Type B pancreatic cell (in vitro differentiated cells): ENCODE measurements at regions not wholly inside any gene's neighbourhood (a gene's known extent, or its start where the extent isn't known, plus 50 kb on each side); places are given as distances from the start of the nearest gene placed in this dataset.

Experiments used
- DNase-seq: peaks from one replicate; pipeline ENCODE4 v3.0.0; 2021; ENCODE audit warnings: mixed read lengths; ENCODE audit not compliant: unreplicated experiment; ENCODE audit errors: extremely low spot score
- H3K27ac Mint-ChIP-seq: 2 replicates; pipeline ENCODE4 v1.8.0; 2021; ENCODE audit warnings: mild to moderate bottlenecking, mixed read lengths
- H3K27me3 Mint-ChIP-seq: 2 replicates; pipeline ENCODE4 v1.8.0; 2021; ENCODE audit warnings: mixed read lengths
- H3K36me3 Mint-ChIP-seq: 2 replicates; pipeline ENCODE4 v1.8.0; 2021; ENCODE audit warnings: mixed read lengths
- H3K4me1 Mint-ChIP-seq: one replicate; pipeline ENCODE4 v1.8.0; 2021; ENCODE audit warnings: mixed read lengths; ENCODE audit not compliant: unreplicated experiment
- H3K4me3 Mint-ChIP-seq: 2 replicates; pipeline ENCODE4 v1.8.0; 2021; ENCODE audit warnings: mild to moderate bottlenecking, mixed read lengths
- H3K9me3 Mint-ChIP-seq: 2 replicates; pipeline ENCODE4 v1.8.0; 2021; ENCODE audit warnings: mixed read lengths
- TF ChIP-seq, protein P1 (sequence below): fragments of 200-600 bp; sonication (generic); conservative IDR thresholded peaks from 2 replicates; pipeline ENCODE4 v1.5.0; 2021; ENCODE audit warnings: antibody characterized with exemption, mild to moderate bottlenecking

DNA sequence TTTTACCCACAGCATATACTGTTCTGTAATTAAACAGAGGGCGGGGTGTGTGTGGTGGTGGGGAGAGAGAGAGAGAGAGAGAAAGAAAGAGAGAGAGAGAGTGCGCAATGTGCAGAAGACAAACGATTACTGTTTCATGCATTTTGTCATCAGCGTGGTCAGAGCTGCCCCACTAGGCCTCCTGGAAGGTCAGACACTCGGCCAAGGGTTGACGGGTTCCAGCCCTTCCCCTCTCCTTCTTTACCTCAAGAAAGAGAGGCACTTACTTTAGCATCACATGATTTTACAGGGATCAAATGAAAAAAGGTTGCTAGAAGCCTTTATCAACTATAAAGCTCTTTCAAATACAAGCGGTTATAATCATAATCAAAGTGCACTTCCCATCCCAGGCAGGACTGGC, 269.2 kb upstream of the SORL1-AS1 start:
- Mint-ChIP-seq H3K9me3 (peaks cover 8% of the 10 kb centered on the region), H3K36me3 (peaks cover 9% of the 10 kb centered on the region), H3K27me3 (peaks cover 8% of the 10 kb centered on the region), H3K4me3 (peak overlapping the region; percentile 80), H3K27ac (peak overlapping the region; percentile 87), H3K4me1 (peaks cover 13% of the 10 kb centered on the region)
- no peak for DNase-seq
- TF ChIP-seq, protein P1, sequence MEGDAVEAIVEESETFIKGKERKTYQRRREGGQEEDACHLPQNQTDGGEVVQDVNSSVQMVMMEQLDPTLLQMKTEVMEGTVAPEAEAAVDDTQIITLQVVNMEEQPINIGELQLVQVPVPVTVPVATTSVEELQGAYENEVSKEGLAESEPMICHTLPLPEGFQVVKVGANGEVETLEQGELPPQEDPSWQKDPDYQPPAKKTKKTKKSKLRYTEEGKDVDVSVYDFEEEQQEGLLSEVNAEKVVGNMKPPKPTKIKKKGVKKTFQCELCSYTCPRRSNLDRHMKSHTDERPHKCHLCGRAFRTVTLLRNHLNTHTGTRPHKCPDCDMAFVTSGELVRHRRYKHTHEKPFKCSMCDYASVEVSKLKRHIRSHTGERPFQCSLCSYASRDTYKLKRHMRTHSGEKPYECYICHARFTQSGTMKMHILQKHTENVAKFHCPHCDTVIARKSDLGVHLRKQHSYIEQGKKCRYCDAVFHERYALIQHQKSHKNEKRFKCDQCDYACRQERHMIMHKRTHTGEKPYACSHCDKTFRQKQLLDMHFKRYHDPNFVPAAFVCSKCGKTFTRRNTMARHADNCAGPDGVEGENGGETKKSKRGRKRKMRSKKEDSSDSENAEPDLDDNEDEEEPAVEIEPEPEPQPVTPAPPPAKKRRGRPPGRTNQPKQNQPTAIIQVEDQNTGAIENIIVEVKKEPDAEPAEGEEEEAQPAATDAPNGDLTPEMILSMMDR: no peak

DNA sequence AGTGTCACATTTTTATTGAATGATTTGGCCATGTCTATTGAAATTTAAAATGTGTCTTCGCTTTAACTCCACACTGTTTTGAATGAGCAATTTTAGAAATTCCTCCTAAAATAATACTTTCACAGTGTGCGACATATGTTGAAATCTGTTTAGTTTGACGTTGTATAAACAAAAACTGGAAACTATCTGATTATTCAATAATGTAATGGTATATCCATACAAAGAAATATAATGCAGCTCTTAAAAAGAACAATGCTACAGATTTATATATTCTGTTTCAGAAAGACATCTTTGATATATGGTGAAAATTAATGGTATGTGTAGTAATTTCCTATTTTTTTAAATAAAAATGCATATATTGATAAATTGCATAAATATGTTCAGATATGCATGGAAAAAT, 268.7 kb upstream of the SORL1-AS1 start:
- peaks cover 9% of the 10 kb centered on the region for H3K36me3 Mint-ChIP-seq
- peaks cover 8% of the 10 kb centered on the region for H3K9me3 Mint-ChIP-seq
- H3K27me3 Mint-ChIP-seq: peaks cover 8% of the 10 kb centered on the region
- TF ChIP-seq, protein P1: no peak
- H3K27ac Mint-ChIP-seq: no peak overlapping the region
- no peak for DNase-seq
- H3K4me3 Mint-ChIP-seq: no peak overlapping the region
- H3K4me1 Mint-ChIP-seq: peaks cover 13% of the 10 kb centered on the region

DNA sequence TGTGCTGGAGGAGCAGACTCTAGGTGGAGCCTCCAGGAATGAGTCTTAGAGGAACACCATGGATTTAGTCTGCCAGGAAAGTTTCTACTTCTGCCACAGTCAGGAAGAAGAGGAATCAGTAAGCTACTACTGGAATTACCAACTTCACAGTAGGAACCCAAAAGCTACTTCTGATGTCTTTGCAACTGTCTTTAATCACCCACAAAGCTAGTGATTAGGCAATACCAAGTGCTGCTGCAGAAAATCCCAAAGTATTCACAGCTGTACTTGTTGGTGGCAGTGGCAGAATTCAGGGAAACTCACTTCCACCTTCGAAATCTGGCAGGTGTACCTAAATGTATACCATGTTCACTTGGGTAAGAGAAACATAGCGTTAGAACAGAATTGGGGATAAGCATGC, 264.5 kb upstream of the SORL1-AS1 start:
- H3K9me3 Mint-ChIP-seq: peaks cover 8% of the 10 kb centered on the region
- DNase-seq: no peak
- peaks cover 1% of the 10 kb centered on the region for H3K4me1 Mint-ChIP-seq
- TF ChIP-seq, protein P1: no peak
- peaks cover 6% of the 10 kb centered on the region for H3K36me3 Mint-ChIP-seq
- no peak overlapping the region for H3K4me3 Mint-ChIP-seq
- H3K27ac Mint-ChIP-seq: no peak overlapping the region
- peaks cover under 1% of the 10 kb centered on the region for H3K27me3 Mint-ChIP-seq

DNA sequence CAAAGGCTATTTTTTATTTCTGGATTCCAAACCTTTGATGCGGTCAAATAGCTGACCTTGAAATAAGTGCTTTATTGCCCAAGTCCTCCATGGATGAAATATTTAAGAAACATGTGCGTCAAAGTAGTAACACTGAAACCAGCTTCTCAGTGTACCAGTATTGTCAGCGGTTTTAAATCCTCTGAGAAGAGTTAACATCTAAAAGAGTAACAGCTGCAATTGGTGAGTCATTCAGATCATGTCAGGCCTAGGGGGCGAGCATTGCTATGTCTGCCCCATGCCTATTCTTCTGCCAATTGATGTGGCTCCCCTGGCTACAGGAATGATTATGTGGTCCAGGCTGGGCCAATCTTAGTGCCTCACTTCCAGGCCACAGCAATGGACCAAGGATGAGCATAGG, 263.3 kb upstream of the SORL1-AS1 start:
- Mint-ChIP-seq H3K27me3 (no peaks in the 10 kb centered on the region), H3K36me3 (peaks cover 5% of the 10 kb centered on the region), H3K4me3 (no peak overlapping the region), H3K9me3 (peaks cover 8% of the 10 kb centered on the region), H3K4me1 (no peaks in the 10 kb centered on the region), H3K27ac (no peak overlapping the region)
- TF ChIP-seq, protein P1: no peak
- no peak for DNase-seq

DNA sequence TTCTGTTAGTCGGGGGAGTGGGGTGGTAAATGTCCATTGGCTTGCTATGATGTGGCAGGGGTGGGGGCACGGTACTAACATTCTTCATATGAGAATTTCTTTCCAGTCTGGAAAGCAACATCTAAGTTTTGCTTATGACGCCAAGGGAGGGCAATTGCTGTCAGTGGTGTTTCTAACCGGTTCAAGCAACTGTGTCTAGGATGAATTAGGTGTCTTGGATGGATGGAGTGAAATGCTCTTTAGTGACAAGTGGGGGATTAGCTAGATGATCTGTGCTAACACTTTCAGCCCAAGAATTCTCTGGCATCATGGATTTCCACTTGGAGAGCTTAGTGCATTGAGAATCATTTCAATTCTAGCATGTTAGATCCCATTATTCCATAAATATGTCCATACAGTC, 262.6 kb upstream of the SORL1-AS1 start:
- H3K27ac Mint-ChIP-seq: no peak overlapping the region
- H3K27me3 Mint-ChIP-seq: no peaks in the 10 kb centered on the region
- H3K4me3 Mint-ChIP-seq: no peak overlapping the region
- no peak for DNase-seq
- no peaks in the 10 kb centered on the region for H3K4me1 Mint-ChIP-seq
- peaks cover 3% of the 10 kb centered on the region for H3K36me3 Mint-ChIP-seq
- peaks cover 5% of the 10 kb centered on the region for H3K9me3 Mint-ChIP-seq
- TF ChIP-seq, protein P1: no peak

DNA sequence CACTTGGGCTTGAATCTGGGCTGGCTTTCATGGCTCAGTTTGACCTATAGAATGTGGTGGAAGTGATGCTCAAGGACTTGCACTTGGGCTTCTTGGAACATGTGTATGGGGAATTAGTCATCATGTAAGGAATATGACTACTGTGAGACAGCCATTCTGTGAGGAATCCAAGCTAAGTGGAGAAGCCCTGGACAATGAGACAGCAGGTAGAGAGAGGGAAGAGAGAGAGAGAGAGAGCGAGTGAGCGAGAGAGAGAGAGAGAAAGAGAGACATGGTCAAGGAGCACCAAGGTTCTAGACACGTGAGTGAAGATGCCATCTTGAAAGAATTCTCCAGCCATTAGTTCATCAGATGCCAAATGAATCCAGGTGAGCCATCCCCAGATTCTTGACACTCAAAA, 261.6 kb upstream of the SORL1-AS1 start:
- no peaks in the 10 kb centered on the region for H3K4me1 Mint-ChIP-seq
- no peaks in the 10 kb centered on the region for H3K9me3 Mint-ChIP-seq
- H3K27me3 Mint-ChIP-seq: no peaks in the 10 kb centered on the region
- no peak overlapping the region for H3K4me3 Mint-ChIP-seq
- H3K27ac Mint-ChIP-seq: no peak overlapping the region
- no peak for DNase-seq
- TF ChIP-seq, protein P1: no peak
- H3K36me3 Mint-ChIP-seq: no peaks in the 10 kb centered on the region
